GM20000 (cell line): ENCODE measurements at regions not wholly inside any gene's neighbourhood (a gene's known extent, or its start where the extent isn't known, plus 50 kb on each side); places are given as distances from the start of the nearest gene placed in this dataset.

ENCODE experiments used
- DNase-seq: peaks from one replicate; pipeline ENCODE4 v3.0.0; 2012; ENCODE audit warnings: low spot score
- CTCF ChIP-seq: IDR thresholded peaks from 2 replicates; pipeline ENCODE4 v1.5.1; 2012; ENCODE audit warnings: mild to moderate bottlenecking, control low read depth; ENCODE audit errors: extremely low read depth, missing control alignments

GRCh38 chr20:11778206-11778570, 139.5 kb upstream of the BTBD3 start:
- TF ChIP-seq CTCF: no peak
- DNase-seq: no peak

- DNase-seq: no peak
- TF ChIP-seq CTCF: no peak
Measured at GRCh38 chr20:11780765-11781369, 136.8 kb upstream of the BTBD3 start.

- TF ChIP-seq CTCF: no peak
- DNase-seq: no peak
Measured at GRCh38 chr20:11783102-11783850, 134.4 kb upstream of the BTBD3 start.

GRCh38 chr20:11785885-11786507, 131.7 kb upstream of the BTBD3 start:
- no peak for DNase-seq

GRCh38 chr20:11790046-11790445, 127.6 kb upstream of the BTBD3 start:
- no peak for DNase-seq
- no peak for TF ChIP-seq CTCF

More at GRCh38 chr20:11785885-11786507, 131.7 kb upstream of the BTBD3 start:
- TF ChIP-seq CTCF: no peak

GRCh38 chr20:11791316-11791715, 126.4 kb upstream of the BTBD3 start:
- no peak for DNase-seq
- no peak for TF ChIP-seq CTCF
